ENCODE measurements at regions not wholly inside any gene's neighbourhood (a gene's known extent, or its start where the extent isn't known, plus 50 kb on each side); places are given as distances from the start of the nearest gene placed in this dataset.
A peak's percentile ranks its signal among the peaks of the same experiment; 100 is the strongest.

- TF ChIP-seq PRDM15 (CRISPR knock-in tag; IDR thresholded peaks at IDR 0.05) (no peak), TOE1 (CRISPR knock-in tag; IDR thresholded peaks at IDR 0.05) (no peak), ELF3 (CRISPR knock-in tag; IDR thresholded peaks at IDR 0.05) (no peak), SRF (IDR thresholded peaks at IDR 0.05; ENCODE audit: low read depth, low read length) (no peak), DNMT1 (CRISPR knock-in tag; IDR thresholded peaks at IDR 0.05) (no peak), ZNF512B (CRISPR knock-in tag; IDR thresholded peaks at IDR 0.05; ENCODE audit: borderline replicate concordance) (no peak; the same call in 1 of the 2 replicates), HOXA3 (CRISPR knock-in tag; IDR thresholded peaks at IDR 0.05) (no peak; the same call in 1 of the 2 replicates), SRSF1 (optimal IDR thresholded peaks at IDR 0.05; ENCODE audit: low read depth, low read length) (no peak), PHF21A (CRISPR knock-in tag; IDR thresholded peaks at IDR 0.05) (no peak; the same call in 1 of the 2 replicates), KAT2B (IDR thresholded peaks at IDR 0.05; ENCODE audit: borderline replicate concordance, low read depth, low read length) (no peak), PAX8 (CRISPR knock-in tag; IDR thresholded peaks at IDR 0.05; ENCODE audit: borderline replicate concordance) (peak; percentile 93; the same call in 1 of the 2 replicates), SAFB2 (CRISPR knock-in tag; IDR thresholded peaks at IDR 0.05; ENCODE audit: borderline replicate concordance, low read depth) (no peak)
- TF ChIP-seq, protein P1, sequence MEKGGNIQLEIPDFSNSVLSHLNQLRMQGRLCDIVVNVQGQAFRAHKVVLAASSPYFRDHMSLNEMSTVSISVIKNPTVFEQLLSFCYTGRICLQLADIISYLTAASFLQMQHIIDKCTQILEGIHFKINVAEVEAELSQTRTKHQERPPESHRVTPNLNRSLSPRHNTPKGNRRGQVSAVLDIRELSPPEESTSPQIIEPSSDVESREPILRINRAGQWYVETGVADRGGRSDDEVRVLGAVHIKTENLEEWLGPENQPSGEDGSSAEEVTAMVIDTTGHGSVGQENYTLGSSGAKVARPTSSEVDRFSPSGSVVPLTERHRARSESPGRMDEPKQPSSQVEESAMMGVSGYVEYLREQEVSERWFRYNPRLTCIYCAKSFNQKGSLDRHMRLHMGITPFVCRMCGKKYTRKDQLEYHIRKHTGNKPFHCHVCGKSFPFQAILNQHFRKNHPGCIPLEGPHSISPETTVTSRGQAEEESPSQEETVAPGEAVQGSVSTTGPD (CRISPR knock-in tag; IDR thresholded peaks at IDR 0.05): no peak
- TF ChIP-seq, protein P2, sequence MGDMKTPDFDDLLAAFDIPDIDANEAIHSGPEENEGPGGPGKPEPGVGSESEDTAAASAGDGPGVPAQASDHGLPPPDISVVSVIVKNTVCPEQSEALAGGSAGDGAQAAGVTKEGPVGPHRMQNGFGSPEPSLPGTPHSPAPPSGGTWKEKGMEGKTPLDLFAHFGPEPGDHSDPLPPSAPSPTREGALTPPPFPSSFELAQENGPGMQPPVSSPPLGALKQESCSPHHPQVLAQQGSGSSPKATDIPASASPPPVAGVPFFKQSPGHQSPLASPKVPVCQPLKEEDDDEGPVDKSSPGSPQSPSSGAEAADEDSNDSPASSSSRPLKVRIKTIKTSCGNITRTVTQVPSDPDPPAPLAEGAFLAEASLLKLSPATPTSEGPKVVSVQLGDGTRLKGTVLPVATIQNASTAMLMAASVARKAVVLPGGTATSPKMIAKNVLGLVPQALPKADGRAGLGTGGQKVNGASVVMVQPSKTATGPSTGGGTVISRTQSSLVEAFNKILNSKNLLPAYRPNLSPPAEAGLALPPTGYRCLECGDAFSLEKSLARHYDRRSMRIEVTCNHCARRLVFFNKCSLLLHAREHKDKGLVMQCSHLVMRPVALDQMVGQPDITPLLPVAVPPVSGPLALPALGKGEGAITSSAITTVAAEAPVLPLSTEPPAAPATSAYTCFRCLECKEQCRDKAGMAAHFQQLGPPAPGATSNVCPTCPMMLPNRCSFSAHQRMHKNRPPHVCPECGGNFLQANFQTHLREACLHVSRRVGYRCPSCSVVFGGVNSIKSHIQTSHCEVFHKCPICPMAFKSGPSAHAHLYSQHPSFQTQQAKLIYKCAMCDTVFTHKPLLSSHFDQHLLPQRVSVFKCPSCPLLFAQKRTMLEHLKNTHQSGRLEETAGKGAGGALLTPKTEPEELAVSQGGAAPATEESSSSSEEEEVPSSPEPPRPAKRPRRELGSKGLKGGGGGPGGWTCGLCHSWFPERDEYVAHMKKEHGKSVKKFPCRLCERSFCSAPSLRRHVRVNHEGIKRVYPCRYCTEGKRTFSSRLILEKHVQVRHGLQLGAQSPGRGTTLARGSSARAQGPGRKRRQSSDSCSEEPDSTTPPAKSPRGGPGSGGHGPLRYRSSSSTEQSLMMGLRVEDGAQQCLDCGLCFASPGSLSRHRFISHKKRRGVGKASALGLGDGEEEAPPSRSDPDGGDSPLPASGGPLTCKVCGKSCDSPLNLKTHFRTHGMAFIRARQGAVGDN (CRISPR knock-in tag; IDR thresholded peaks at IDR 0.05): peak; percentile 81
These were observed 97.9 kb upstream of the SERTAD2 start (continued) for GRCh38 chr2:64751286-64752260.

All from HepG2 (cell line).